SK-N-SH (cell line): ENCODE measurements at regions not wholly inside any gene's neighbourhood (a gene's known extent, or its start where the extent isn't known, plus 50 kb on each side); places are given as distances from the start of the nearest gene placed in this dataset.

Experiments
- CTCF ChIP-seq: fragments of 200-600 bp; sonication (generic); IDR thresholded peaks from 2 replicates; pipeline ENCODE4 v1.6.1; 2017; ENCODE audit warnings: antibody characterized with exemption, mild to moderate bottlenecking, moderate library complexity
- EP300 ChIP-seq, 2 experiments: IDR thresholded peaks; 2 replicates each; pipeline versions ENCODE4 v1.4.0 to v1.6.1; 2012; ENCODE audit warnings: borderline replicate concordance in 1 of 2, low read depth in 1 of 2, low read length in 1 of 2
- FOXJ3 ChIP-seq: sonication (generic); formaldehyde crosslinking; IDR thresholded peaks from 2 replicates; pipeline ENCODE4 v1.5.1; 2020; ENCODE audit warnings: mild to moderate bottlenecking, missing genetic modification reagents
- JUND ChIP-seq: IDR thresholded peaks from 2 replicates; pipeline ENCODE4 v1.4.0; 2012
- REST ChIP-seq: IDR thresholded peaks from 2 replicates; pipeline ENCODE4 v1.6.1; 2012; ENCODE audit warnings: mild to moderate bottlenecking, low read depth, low read length, moderate library complexity
- TAF1 ChIP-seq: IDR thresholded peaks from 2 replicates; pipeline ENCODE4 v1.6.1; 2012; ENCODE audit warnings: low read depth, mild to moderate bottlenecking, low read length, moderate library complexity, borderline replicate concordance
- ZBTB33 ChIP-seq: IDR thresholded peaks from 2 replicates; pipeline ENCODE4 v1.4.0; 2012; ENCODE audit warnings: low read depth, borderline replicate concordance

- TF ChIP-seq TAF1 (no peak), FOXJ3 (no peak), EP300 (IDR thresholded peaks at IDR 0.05; ENCODE audit: borderline replicate concordance in 1 of 2, low read depth in 1 of 2, low read length in 1 of 2) (no peak), CTCF (no peak), ZBTB33 (no peak), REST (no peak), JUND (no peak)
These were observed 711.1 kb downstream of the EPHA7 start for GRCh38 chr6:92708270-92708669.
